HG02642 (cell line): ENCODE measurements at regions not wholly inside any gene's neighbourhood (a gene's known extent, or its start where the extent isn't known, plus 50 kb on each side); places are given as distances from the start of the nearest gene placed in this dataset.

Source experiments
- ATAC-seq: cut with Tn5 transposase; IDR thresholded peaks from one replicate; pipeline ENCODE4 v1.9.1; 2021; ENCODE audit warnings: mild to moderate bottlenecking; ENCODE audit not compliant: unreplicated experiment, poor library complexity

GRCh38 chr20:48287552-48288170 is 502.4 kb upstream of the SULF2 start:
- ATAC-seq: no peak

DNA sequence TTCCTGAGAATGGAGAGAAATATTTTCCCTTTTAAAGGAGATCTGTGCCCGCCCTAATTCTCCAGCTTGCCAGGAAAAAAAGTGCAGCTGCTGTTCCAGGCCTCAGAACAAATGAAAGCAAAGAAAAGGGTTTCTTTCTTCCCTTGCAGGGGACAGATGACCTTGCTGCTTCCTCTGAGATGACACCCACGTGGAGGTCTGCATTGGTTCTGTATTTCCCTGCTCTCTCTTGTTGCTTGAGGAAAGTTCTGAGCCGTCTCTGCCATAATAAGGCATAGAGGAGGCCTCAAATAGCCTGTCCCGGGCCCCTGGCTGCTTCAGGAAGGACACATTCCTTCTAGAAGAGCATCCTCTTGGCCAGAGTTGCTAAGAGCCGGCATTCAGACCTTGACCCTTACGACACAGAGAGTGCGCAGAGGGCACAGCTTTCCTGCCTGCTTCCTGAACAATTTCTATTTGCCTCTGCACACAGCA is 501.8 kb upstream of the SULF2 start:
- no peak for ATAC-seq

DNA sequence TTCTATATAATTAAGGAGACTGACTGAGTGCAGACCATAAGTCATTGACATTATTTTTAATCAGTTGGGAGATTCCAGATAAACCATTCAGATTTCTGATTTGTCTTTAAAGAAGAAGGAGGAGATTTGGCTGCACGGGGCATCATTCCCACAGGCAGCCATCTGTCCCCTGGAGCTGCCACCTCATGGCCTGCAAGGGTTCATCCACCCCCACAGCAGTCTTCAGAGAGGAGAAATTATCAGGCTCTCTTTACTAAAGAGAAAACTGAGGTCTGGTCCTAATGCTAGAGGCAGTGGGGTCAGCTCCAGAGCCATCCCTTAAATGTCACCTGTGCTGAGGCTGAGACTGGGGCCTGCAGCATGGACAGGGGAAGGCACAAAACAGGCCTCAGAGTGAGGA is 501.3 kb upstream of the SULF2 start:
- no peak for ATAC-seq

DNA sequence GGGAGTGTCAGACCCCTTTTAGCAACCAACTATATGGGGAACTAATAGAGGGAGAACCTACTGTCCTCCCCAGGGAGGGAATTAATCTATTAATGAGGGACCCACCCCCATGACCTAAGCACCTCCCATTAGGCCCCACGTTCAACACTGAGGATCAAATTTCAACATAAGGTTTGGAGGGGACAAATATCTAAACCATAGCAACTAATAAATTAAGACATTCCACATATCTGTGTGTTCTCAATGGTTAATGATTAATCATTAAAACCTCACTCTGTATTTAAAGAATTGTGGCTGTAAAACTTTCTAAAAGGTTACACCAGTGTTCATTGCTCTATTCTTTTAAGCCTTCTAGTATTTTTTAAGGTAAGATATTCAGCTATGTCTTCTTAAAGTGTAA is 500.4 kb upstream of the SULF2 start:
- ATAC-seq: no peak

GRCh38 chr20:48284837-48285236 is 499.6 kb upstream of the SULF2 start:
- ATAC-seq: no peak

DNA sequence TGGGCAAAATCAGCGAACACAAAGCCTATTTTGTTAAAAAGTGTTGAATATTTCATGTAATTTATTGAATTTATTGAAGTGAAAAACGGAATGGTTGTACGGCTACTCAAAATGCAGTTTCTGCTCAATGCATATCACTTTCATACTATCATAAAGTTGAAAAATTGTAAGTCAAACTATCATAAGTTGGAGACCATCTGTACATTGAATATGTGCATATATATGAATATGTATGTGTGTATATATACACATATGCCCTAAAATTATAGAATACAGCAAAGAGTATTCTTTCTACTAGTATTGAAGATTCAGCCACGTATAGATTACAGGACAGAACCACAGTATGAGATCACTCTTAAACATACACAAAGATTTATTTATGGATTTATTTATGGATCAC is 499.0 kb upstream of the SULF2 start:
- no peak for ATAC-seq

- ATAC-seq: no peak
Measured at GRCh38 chr20:48283470-48284110, 498.3 kb upstream of the SULF2 start.

DNA sequence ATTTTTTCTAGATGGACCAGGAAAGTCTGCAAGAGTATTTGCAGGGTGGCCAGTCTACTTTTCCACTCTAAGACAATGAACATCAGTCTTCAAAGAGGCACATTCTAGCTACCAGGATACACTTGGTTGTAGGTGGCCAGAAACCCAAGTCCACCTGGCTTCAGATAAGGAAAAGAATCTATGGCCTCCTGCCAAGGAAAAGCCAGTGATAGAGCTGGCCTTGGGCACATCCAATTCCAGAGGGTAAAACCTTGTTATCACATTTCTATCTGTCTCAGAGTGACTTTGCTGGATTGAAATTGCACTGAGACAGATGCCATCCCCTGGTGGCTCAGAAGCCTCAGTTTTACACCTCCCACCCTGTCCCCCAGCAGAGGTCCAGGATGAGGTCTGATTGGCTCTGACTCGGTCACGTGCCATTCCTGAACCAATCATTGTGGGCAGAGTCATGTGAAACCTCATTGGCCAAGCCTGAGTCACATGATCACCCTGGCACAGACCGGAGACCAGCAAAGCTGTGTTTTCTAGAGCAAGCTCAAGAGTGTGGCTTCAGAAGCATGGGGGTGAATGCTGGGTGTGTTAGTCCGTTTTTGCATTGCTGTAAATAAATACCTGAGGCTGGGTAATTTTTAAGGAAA is 497.4 kb upstream of the SULF2 start:
- no peak for ATAC-seq

- ATAC-seq: no peak
Measured at GRCh38 chr20:48281501-48281900, 496.2 kb upstream of the SULF2 start.

GRCh38 chr20:48278961-48279481 is 493.7 kb upstream of the SULF2 start:
- ATAC-seq: no peak

- ATAC-seq: no peak
Measured at GRCh38 chr20:48277266-48277665, 492.0 kb upstream of the SULF2 start.

DNA sequence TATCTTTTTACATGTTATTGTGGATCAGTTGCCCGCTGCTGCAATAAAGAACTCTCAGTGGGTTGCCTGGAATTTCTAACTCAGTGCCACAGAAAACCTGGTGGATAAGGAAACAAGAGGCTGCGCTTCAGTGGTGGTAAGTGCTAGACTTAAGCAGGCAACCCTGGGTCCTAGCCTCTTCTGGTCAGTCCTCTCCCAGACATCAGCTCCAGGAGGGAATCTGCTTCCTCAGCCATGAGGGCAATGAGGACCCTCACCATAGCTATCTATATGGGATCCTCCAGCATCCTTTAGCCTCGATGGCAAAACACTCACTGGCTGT is 490.7 kb upstream of the SULF2 start:
- ATAC-seq: no peak

DNA sequence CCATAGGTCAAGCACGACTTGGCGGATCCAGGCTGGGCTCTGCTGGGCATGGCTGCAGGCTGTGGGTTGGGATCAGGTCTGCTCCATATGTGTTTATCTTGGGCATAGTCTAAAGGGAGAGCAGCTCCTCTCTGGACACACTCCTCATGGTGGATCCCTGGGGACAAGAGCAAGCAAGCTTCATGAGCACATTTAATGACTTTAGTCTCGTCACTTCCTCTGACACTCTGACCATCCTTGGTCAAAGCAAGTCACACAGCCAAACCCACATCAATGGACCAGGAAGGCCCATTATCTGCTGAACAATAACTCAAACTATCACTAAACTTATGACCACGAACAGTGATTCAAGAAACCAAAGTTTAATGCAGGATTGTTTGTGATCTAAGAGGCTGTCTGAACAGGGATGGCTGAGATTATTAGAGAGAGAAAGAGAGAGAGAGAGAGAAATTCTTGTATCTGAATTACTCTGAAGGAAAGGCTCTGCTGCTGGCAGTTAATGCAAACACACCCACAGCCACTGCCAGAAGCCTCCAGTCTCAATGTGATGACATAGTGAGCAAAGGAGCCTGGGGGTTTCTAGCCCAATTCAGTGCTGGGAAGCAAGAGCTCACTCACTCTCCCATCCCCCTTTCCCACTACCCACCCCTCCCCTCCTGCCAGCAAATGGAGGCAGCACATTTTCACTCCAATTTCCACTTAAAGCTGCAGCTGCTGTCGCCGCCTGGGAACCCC is 490.2 kb upstream of the SULF2 start:
- ATAC-seq: no peak

- ATAC-seq: no peak
Measured at GRCh38 chr20:48273843-48274242, 488.6 kb upstream of the SULF2 start.

DNA sequence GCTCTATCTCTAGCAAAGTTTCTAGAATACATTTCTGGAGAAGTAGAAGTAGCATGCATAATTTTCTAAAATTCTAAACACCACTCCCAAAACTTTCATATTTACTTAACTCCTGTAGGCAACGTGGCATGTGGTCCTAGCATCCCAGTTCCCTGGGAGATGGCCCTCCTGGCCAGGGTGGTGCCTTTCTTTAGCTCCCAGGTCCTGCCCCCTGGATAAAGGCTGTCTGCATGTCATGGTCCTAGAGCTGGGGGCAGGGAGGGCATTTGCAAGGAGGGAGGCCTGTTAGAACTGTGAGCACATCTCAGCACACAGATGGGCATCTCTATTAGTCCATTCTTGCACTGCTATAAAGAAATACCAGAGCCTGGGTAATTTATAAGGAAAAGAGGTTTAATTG is 485.6 kb upstream of the SULF2 start:
- ATAC-seq: no peak

- ATAC-seq: no peak
Measured at GRCh38 chr20:48267860-48268633, 482.8 kb upstream of the SULF2 start.

- ATAC-seq: no peak
Measured at GRCh38 chr20:48266571-48266970, 481.3 kb upstream of the SULF2 start.

DNA sequence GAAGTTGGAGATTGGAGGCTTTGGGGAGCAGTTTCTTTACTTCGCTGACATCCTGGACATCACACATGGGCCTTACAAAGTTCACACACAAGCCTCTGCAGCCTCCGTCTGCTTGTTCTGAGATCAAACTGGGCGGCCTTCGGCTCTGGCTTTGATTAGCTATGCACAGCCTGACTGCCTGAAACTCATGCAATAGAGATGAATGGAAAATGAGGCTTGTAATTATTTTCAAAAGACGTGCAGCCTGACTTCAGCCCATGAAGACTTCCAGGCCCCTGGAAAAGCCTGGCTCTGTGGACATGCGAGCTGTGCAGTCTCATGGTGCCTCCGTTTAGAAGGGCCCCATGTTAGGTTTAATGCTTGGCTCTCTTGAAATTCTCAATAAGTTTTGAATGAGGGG is 480.5 kb upstream of the SULF2 start:
- ATAC-seq: no peak

- ATAC-seq: no peak
Measured at GRCh38 chr20:48262955-48263354, 477.7 kb upstream of the SULF2 start.

DNA sequence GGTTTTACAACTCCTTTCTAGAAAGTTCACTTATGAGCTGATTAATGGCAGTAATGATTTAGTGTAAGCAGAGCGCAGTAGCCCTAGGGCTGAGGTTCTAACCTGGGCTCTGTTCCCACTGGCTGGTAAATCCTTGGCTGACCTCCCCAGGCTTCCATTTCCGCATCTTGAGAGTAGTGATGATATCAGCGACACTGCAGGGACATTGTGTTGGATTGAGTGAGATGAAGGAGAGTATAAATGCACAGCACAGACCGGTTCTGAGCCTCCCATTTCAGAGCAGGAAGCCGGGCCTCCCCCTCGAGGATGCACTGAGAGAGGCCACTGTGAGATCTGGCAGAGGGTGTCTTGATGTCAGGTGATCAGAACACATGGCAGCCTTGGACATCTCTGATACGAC is 477.2 kb upstream of the SULF2 start:
- ATAC-seq: no peak
